HG02623 (cell line): ENCODE measurements at regions not wholly inside any gene's neighbourhood (a gene's known extent, or its start where the extent isn't known, plus 50 kb on each side); places are given as distances from the start of the nearest gene placed in this dataset.
"Not testable (repeated sequence)": the region's sequence is repeated elsewhere in the genome, so short reads cannot be mapped to it uniquely, and the experiment has no call there.

Experiments used
- ATAC-seq: cut with Tn5 transposase; IDR thresholded peaks from one replicate; pipeline ENCODE4 v1.9.1; 2021; ENCODE audit warnings: moderate library complexity; ENCODE audit not compliant: unreplicated experiment

- no peak for ATAC-seq
Observed at GRCh38 chr4:155025762-155026457, 182.5 kb upstream of the NPY2R start.

- ATAC-seq: no peak
Observed at GRCh38 chr4:155026715-155027114, 181.7 kb upstream of the NPY2R start.

GRCh38 chr4:155032521-155033229 lies 175.8 kb upstream of the NPY2R start:
- ATAC-seq: peak; percentile 43

GRCh38 chr4:155033604-155034003 lies 174.8 kb upstream of the NPY2R start:
- ATAC-seq: no peak

- no peak for ATAC-seq
Observed at GRCh38 chr4:155037031-155037430, 171.4 kb upstream of the NPY2R start.

GRCh38 chr4:155038459-155038858 lies 170.0 kb upstream of the NPY2R start:
- no peak for ATAC-seq

GRCh38 chr4:155039162-155039561 lies 169.3 kb upstream of the NPY2R start:
- ATAC-seq: no peak

GRCh38 chr4:155040031-155040430 lies 168.4 kb upstream of the NPY2R start:
- ATAC-seq: no peak

GRCh38 chr4:155042014-155042413 lies 166.4 kb upstream of the NPY2R start:
- ATAC-seq: no peak

- not testable (repeated sequence) for ATAC-seq
Observed at GRCh38 chr4:155044251-155044650, 164.2 kb upstream of the NPY2R start.

GRCh38 chr4:155047755-155048154 lies 160.7 kb upstream of the NPY2R start:
- no peak for ATAC-seq

GRCh38 chr4:155054042-155054441 lies 154.4 kb upstream of the NPY2R start:
- ATAC-seq: not testable (repeated sequence)

GRCh38 chr4:155060419-155060818 lies 148.0 kb upstream of the NPY2R start:
- no peak for ATAC-seq

- ATAC-seq: no peak
Observed at GRCh38 chr4:155060873-155061272, 147.6 kb upstream of the NPY2R start.

GRCh38 chr4:155062948-155063347 lies 145.5 kb upstream of the NPY2R start:
- no peak for ATAC-seq

GRCh38 chr4:155064934-155065333 lies 143.5 kb upstream of the NPY2R start:
- not testable (repeated sequence) for ATAC-seq

GRCh38 chr4:155066871-155067270 lies 141.6 kb upstream of the NPY2R start:
- ATAC-seq: no peak

- no peak for ATAC-seq
Observed at GRCh38 chr4:155071962-155072361, 136.5 kb upstream of the NPY2R start.

- no peak for ATAC-seq
Observed at GRCh38 chr4:155072417-155072816, 136.0 kb upstream of the NPY2R start.

GRCh38 chr4:155073852-155074251 lies 134.6 kb upstream of the NPY2R start:
- no peak for ATAC-seq

- ATAC-seq: no peak
Observed at GRCh38 chr4:155076256-155076785, 132.1 kb upstream of the NPY2R start.
